Body of pancreas (tissue), 4 donors: ENCODE measurements at regions not wholly inside any gene's neighbourhood (a gene's known extent, or its start where the extent isn't known, plus 50 kb on each side); places are given as distances from the start of the nearest gene placed in this dataset.

Experiments
- ATAC-seq: fragments of 150-250 bp; one replicate; pipeline ENCODE4 v1.9.1; 2016
- DNase-seq, 4 donors: peaks; one replicate each; pipeline ENCODE4 v3.0.0-alpha.2; 2019
- H3K27ac ChIP-seq, 4 donors: fragments of 200-600 bp; sonication (generic); 1 replicate in 3 of 4; 2 replicates in 1 of 4; pipeline versions ENCODE4 v1.5.1 to v1.6.1; 2016 to 2019; ENCODE audit warnings: mild to moderate bottlenecking in 1 of 4, mixed read lengths in 1 of 4, moderate library complexity in 1 of 4
- H3K27me3 ChIP-seq, 2 donors: fragments of 200-600 bp; sonication (generic); one replicate each; pipeline ENCODE4 v1.6.0; 2016; ENCODE audit warnings: mild to moderate bottlenecking in 1 of 2
- H3K36me3 ChIP-seq, 2 donors: fragments of 200-600 bp; sonication (generic); replicated peaks in 1 of 2; 2 replicates each; pipeline ENCODE4 v1.5.1; 2016; ENCODE audit warnings: low read depth in 2 of 2; ENCODE audit not compliant: insufficient read depth in 1 of 2
- H3K4me1 ChIP-seq: fragments of 200-600 bp; sonication (generic); one replicate; pipeline ENCODE4 v1.6.0; 2016
- H3K4me3 ChIP-seq, 2 donors: fragments of 200-600 bp; sonication (generic); 1 replicate in 1 of 2; 2 replicates in 1 of 2; pipeline ENCODE4 v1.5.1; 2016 to 2019
- H3K9me3 ChIP-seq, 3 donors: fragments of 200-600 bp; sonication (generic); 1 replicate in 2 of 3; 2 replicates in 1 of 3; pipeline ENCODE4 v1.5.1; 2016
- CTCF ChIP-seq, 7 experiments: fragments of 450-650 bp in 4 of 7; fragments of 200-600 bp in 3 of 7; sonication (generic) in 3 of 7; IDR thresholded peaks; one replicate each; pipeline ENCODE4 v1.5.1; 2016 to 2019; ENCODE audit warnings: antibody characterized with exemption in 7 of 7
- POLR2A ChIP-seq, 3 donors: fragments of 450-650 bp; IDR thresholded peaks; one replicate each; pipeline ENCODE4 v1.6.1; 2016; ENCODE audit warnings: antibody characterized with exemption in 3 of 3, mild to moderate bottlenecking in 2 of 3
- WGBS, 2 donors: methylation state at CpG; one replicate each; pipeline ENCODE4 v1.1.5; 2017; 5-methylcytosine and 5-hydroxymethylcytosine counted together
- intact Hi-C: fragments of 100-400 bp; cut with DNase I; formaldehyde crosslinking; loops from one replicate; pipeline ENCODE4 v1.15.1; 2023

- Histone ChIP-seq H3K27me3 (no peaks in the 10 kb centered on the region), H3K27ac (no peak overlapping the region), H3K36me3 (no peaks in the 10 kb centered on the region), H3K4me3 (no peak overlapping the region), H3K9me3 (no peaks in the 10 kb centered on the region), H3K4me1 (peaks cover 3% of the 10 kb centered on the region)
- ATAC-seq = no peak
- 72 to 74% methylated on average over 7 of the region's 7 CpGs for WGBS, 2 donors
- TF ChIP-seq CTCF (IDR thresholded peaks at IDR 0.05) = no peak
- no peak for TF ChIP-seq POLR2A (IDR thresholded peaks at IDR 0.05)
- DNase-seq = no peak
- intact Hi-C loops = no loop called here
These were observed 84.6 kb upstream of the IRF2 start for GRCh38 chr4:184558996-184559395.

- H3K36me3 ChIP-seq = no peaks in the 10 kb centered on the region
- H3K9me3 ChIP-seq = no peaks in the 10 kb centered on the region
- no peak overlapping the region for H3K27ac ChIP-seq
- WGBS, 2 donors = 72 to 83% methylated on average over 4 of the region's 4 CpGs
- H3K4me1 ChIP-seq = peaks cover 3% of the 10 kb centered on the region
- intact Hi-C loops = no loop called here
- H3K27me3 ChIP-seq = no peaks in the 10 kb centered on the region
- H3K4me3 ChIP-seq = no peak overlapping the region
- no peak for DNase-seq
- TF ChIP-seq CTCF (IDR thresholded peaks at IDR 0.05) (no peak), POLR2A (IDR thresholded peaks at IDR 0.05) (no peak)
- ATAC-seq = no peak
These were observed 79.5 kb upstream of the IRF2 start for GRCh38 chr4:184553891-184554290.

- 52 to 55% methylated on average over 3 of the region's 3 CpGs for WGBS, 2 donors
- Histone ChIP-seq H3K36me3 (no peaks in the 10 kb centered on the region), H3K4me1 (peaks cover 3% of the 10 kb centered on the region), H3K9me3 (no peaks in the 10 kb centered on the region), H3K27me3 (no peaks in the 10 kb centered on the region), H3K27ac (no peak overlapping the region), H3K4me3 (no peak overlapping the region)
- DNase-seq (no peak), ATAC-seq (no peak)
- TF ChIP-seq POLR2A (IDR thresholded peaks at IDR 0.05) (no peak), CTCF (IDR thresholded peaks at IDR 0.05) (no peak)
- intact Hi-C loops = no loop called here
These were observed 76.1 kb upstream of the IRF2 start for GRCh38 chr4:184550476-184550875.

- no peak for DNase-seq
- intact Hi-C loops = no loop called here
These were observed 74.4 kb upstream of the IRF2 start for GRCh38 chr4:184548648-184549341.

More at GRCh38 chr4:184548648-184549341, 74.4 kb upstream of the IRF2 start:
- Histone ChIP-seq H3K36me3 (no peaks in the 10 kb centered on the region), H3K4me1 (no peaks in the 10 kb centered on the region), H3K4me3 (no peak overlapping the region), H3K27me3 (no peaks in the 10 kb centered on the region), H3K9me3 (no peaks in the 10 kb centered on the region), H3K27ac (no peak overlapping the region)
- WGBS, 2 donors = 62 to 65% methylated on average over 20 of the region's 20 CpGs
- TF ChIP-seq POLR2A (IDR thresholded peaks at IDR 0.05) = no peak
- no peak for TF ChIP-seq CTCF (IDR thresholded peaks at IDR 0.05)
- no peak for ATAC-seq
